ENCODE measurements at regions not wholly inside any gene's neighbourhood (a gene's known extent, or its start where the extent isn't known, plus 50 kb on each side); places are given as distances from the start of the nearest gene placed in this dataset.

GRCh38 chrX:38861489-38861888 lies 60.2 kb downstream of the MID1IP1 start:
- H3K27me3 ChIP-seq = peaks cover 4% of the 10 kb centered on the region
- no peak for DNase-seq
- 90% methylated on average over 2 of the region's 2 CpGs for WGBS, 2 donors
- TF ChIP-seq POLR2A (IDR thresholded peaks at IDR 0.05) (no peak), CTCF (IDR thresholded peaks at IDR 0.05) (no peak)
- H3K9me3 ChIP-seq = no peaks in the 10 kb centered on the region
- intact Hi-C loops (cut with DNase I) = no loop called here
- no peak overlapping the region for H3K27ac ChIP-seq
- H3K4me1 ChIP-seq = no peaks in the 10 kb centered on the region
- H3K36me3 ChIP-seq = no peaks in the 10 kb centered on the region
- no peak overlapping the region for H3K4me3 ChIP-seq (replicated peaks in 1 of 3)

DNA sequence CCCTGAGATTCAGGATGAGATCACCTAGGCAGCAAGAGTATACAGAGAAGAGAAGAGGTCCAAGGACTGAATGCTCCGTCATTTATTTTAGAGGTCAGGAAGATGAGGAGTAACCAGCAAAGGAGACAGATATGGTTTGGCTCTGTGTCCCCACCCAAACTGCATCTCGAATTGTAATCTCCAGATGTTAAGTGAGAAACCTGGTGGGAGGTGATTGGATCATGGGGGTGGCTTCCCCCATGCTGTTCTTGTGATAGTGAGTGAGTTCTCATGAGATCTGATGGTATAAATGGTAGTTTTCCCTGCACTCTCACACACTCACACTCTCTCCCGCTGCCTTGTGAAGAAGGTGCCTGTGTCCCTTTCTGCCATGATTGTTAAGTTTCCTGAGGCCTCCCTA lies 60.8 kb downstream of the MID1IP1 start:
- no peaks in the 10 kb centered on the region for H3K9me3 ChIP-seq
- intact Hi-C loops (cut with DNase I) = no loop called here
- no peak for DNase-seq
- TF ChIP-seq CTCF (IDR thresholded peaks at IDR 0.05) (no peak), POLR2A (IDR thresholded peaks at IDR 0.05) (no peak)
- H3K27ac ChIP-seq = no peak overlapping the region
- H3K36me3 ChIP-seq = no peaks in the 10 kb centered on the region
- peaks cover 4% of the 10 kb centered on the region for H3K27me3 ChIP-seq
- H3K4me3 ChIP-seq (replicated peaks in 1 of 3) = no peak overlapping the region
- H3K4me1 ChIP-seq = no peaks in the 10 kb centered on the region
- 74 to 82% methylated on average over 3 of the region's 3 CpGs for WGBS, 2 donors

- Histone ChIP-seq H3K36me3 (no peaks in the 10 kb centered on the region), H3K9me3 (no peaks in the 10 kb centered on the region), H3K27ac (no peak overlapping the region), H3K27me3 (peaks cover 4% of the 10 kb centered on the region), H3K4me1 (no peaks in the 10 kb centered on the region), H3K4me3 (replicated peaks in 1 of 3) (no peak overlapping the region)
- intact Hi-C loops (cut with DNase I) = no loop called here
- DNase-seq = no peak
- TF ChIP-seq CTCF (IDR thresholded peaks at IDR 0.05) (no peak), POLR2A (IDR thresholded peaks at IDR 0.05) (no peak)
- 0 to 27% methylated on average over 1 of the region's 1 CpG for WGBS, 2 donors
Observed at GRCh38 chrX:38864165-38864564, 62.9 kb downstream of the MID1IP1 start.

- Histone ChIP-seq H3K4me3 (replicated peaks in 1 of 3) (no peak overlapping the region), H3K27me3 (no peaks in the 10 kb centered on the region), H3K4me1 (no peaks in the 10 kb centered on the region), H3K27ac (no peak overlapping the region), H3K9me3 (no peaks in the 10 kb centered on the region), H3K36me3 (no peaks in the 10 kb centered on the region)
- TF ChIP-seq CTCF (IDR thresholded peaks at IDR 0.05) (no peak), POLR2A (IDR thresholded peaks at IDR 0.05) (no peak)
- WGBS, 2 donors = 86 to 89% methylated on average over 6 of the region's 6 CpGs
- no peak for DNase-seq
- intact Hi-C loops (cut with DNase I) = no loop called here
Observed at GRCh38 chrX:38868321-38868720, 67.1 kb downstream of the MID1IP1 start.

- TF ChIP-seq POLR2A (IDR thresholded peaks at IDR 0.05) = no peak
- no peak for TF ChIP-seq CTCF (IDR thresholded peaks at IDR 0.05)
- DNase-seq = no peak
- H3K9me3 ChIP-seq = no peaks in the 10 kb centered on the region
- H3K4me3 ChIP-seq (replicated peaks in 1 of 3) = no peak overlapping the region
- H3K27me3 ChIP-seq = no peaks in the 10 kb centered on the region
- intact Hi-C loops (cut with DNase I) = no loop called here
- H3K27ac ChIP-seq = no peak overlapping the region
- H3K36me3 ChIP-seq = no peaks in the 10 kb centered on the region
- no peaks in the 10 kb centered on the region for H3K4me1 ChIP-seq
- 65 to 72% methylated on average over 3 of the region's 3 CpGs for WGBS, 2 donors
Observed at GRCh38 chrX:38868941-38869401, 67.7 kb downstream of the MID1IP1 start.

Measured in thyroid gland (tissue), 4 donors.